Effector CD8-positive, alpha-beta T cell (primary cell): ENCODE measurements at regions not wholly inside any gene's neighbourhood (a gene's known extent, or its start where the extent isn't known, plus 50 kb on each side); places are given as distances from the start of the nearest gene placed in this dataset.
"Not testable (repeated sequence)": the region's sequence is repeated elsewhere in the genome, so short reads cannot be mapped to it uniquely, and the experiment has no call there.

Source experiments
- DNase-seq: peaks from one replicate; lab custom pipeline; 2025; lab: John Stamatoyannopoulos, UW

DNA sequence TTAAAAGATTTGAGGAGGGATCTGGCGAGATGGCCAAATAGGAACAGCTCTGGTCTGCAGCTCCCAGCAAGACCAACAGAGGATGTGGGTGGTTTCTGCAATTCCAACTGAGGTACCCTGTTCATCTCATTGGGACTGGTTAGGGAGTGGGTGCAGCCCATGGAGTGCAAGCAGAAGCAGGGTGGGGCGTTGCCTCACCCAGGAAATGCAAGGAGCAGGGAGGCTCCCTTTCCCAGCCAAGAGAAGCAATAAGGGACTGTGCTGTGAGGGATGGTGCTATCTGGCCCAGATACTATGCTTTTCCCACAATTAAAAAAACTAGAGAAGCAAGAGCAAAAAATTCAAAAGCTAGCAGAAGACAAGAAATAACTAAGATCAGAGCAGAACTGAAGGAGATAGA lies 318.4 kb downstream of the PPP1R3A start:
- DNase-seq, result not testable (repeated sequence)

DNA sequence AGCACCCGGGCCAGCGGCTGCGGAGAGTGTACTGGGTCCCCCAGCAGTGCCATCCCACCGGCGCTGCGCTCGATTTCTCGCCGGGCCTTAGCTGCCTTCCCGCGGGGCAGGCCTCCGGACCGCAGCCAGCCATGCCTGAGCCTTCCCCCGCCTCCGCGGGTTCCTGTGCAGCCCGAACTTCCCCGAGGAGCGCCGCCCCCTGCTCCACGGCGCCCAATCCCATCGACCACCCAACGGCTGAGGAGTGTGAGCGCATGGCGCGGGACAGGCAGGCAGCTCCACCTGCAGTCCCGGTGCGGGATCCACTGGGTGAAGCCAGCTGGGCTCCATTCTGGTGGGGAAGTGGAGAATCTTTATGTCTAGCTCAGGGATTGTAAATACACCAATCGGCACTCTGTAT lies 325.4 kb downstream of the PPP1R3A start:
- DNase-seq, result not testable (repeated sequence)

DNA sequence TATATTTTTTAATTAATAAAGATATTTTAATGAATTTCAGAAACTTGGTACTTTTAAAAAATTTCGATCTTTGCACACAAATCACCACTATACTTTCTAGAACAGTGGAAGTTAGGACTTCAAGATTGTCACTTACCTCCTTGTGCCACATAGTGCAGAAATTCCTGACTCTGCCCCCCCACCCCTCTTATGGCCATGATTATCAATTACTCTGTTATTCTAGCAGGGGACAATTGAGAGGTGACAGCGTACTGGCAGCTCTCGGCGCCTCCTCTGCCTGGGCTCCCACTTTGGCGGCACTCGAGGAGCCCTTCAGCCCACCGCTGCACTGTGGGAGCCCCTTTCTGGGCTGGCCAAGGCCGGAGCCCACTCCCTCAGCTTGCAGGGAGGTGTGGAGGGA lies 325.9 kb downstream of the PPP1R3A start:
- not testable (repeated sequence) for DNase-seq

DNA sequence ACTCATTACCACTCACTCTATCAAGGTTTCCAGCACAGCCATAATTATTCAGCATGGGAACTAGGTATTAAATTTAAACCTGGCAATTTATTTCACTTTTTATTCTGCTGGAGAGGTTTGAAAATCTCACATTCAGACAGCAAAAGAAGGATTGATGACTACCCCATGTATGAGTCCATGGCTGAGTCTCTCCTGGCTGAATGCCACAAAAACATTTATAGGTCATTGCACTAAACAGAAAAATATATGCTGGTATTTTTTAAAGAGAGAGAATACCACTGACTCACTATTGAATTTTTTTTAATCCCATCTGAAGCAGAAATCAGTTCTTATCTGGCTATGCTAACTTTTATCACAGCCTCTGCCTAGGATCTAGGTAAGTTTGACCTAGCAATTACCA lies 336.3 kb downstream of the PPP1R3A start:
- no peak for DNase-seq

DNA sequence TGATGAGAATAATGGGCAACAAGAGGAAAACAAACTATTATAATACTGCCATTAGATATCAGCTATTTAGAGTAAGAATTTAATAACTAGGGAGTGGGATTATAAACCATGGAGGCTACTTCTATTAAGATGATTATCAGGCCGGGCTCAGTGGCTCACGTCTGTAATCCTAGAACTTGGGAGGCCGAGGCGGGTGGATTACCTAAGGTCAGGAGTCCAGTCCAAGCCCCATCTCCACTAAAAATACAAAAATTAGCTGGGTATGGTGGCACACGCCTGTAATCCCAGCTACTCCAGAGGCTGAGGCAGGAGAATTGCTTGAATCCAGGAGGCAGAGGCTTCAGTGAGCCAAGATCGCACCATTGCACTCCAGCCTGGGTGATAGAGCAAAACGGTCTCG lies 355.6 kb downstream of the PPP1R3A start:
- not testable (repeated sequence) for DNase-seq

DNA sequence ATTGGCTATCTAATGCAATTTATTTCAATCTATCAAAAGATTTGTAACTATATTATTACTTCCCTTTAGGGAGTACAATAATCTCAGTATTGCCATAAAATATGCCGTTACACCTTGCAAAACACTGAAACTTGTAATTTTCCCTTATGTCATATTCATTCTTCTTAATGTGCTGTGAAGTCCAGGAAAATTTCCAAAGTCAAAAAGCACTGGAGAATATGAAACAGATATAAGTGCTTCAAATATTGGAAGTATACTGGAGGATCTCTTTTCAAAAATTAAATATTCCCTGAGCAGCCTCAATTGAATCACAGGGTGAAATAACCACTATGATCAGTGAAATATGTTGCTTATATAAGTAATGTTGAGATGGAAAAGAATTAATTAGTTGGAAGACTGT lies 356.0 kb downstream of the PPP1R3A start:
- DNase-seq, result no peak

DNA sequence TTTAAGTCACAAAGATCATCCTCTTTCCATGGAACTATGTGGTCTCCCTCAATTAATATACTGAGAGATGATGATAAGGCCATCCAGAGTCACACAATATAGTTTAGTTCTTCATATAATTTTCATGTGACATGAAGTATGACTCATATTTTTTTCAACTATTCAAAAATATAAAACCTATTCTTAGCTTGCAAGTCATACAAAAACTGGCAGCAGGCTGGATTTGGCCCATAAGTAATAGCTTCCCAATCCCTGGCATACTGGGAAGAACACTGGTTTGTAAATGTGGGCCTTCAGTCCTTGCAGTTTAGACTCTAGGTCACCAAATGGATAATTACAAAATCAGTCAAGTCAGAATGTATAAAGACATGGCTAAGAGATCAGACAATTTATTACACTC lies 356.6 kb downstream of the PPP1R3A start:
- DNase-seq, result no peak

DNA sequence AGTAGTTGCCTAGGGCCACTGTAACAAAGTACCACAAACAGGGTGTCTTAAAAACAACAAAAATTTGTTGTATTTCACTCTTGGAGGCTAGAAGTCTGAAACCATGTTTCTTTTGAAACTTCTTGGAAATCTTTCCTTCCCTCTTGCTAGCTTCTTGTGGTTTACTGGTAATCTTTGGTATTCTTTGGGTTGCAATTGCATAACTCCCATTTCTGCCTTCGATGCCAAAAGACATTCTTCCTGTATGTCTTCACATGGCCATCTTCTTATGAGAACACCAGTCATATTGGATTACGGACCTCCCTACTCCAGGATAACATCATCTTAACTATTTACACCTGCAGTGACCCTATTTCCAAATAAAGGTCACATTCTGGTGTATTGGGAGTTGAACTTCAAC lies 357.4 kb downstream of the PPP1R3A start:
- no peak for DNase-seq

DNA sequence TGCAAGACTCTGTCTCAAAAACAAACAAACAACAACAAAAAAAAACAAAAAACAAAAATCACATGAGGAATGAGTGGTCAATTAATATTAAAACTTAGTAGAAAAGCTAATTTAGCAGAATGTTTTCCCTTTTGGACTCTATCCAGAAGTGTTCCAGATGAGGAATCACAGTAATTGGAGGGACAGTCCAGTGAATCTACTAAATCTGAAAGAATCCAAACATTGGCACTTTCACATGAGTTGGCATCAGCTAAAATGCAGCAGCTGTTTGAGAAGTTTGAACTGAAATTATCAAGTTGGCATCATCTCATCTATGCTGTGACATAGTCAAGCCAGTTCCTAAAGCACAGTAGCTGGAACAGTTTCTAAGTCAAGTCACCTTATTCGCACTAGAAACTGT lies 367.8 kb downstream of the PPP1R3A start:
- DNase-seq, result no peak

DNA sequence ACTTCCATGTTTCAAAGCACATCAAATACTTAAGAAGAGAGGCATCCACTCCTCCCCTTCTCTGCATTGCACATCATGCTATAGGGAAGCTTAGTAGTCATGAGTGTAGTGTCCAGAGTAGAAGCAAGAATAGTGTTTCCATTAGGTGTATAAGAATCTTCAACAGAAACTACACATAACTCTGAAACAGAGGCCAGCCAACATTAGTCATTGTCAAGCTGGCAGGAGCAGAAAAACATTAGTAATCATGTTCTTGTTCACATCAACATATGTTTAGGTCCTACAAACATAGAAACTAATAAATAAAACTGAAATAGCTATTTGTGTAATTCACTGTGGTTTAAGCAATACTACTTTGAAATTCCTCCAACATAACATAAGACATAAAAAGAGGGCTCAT lies 370.2 kb downstream of the PPP1R3A start:
- no peak for DNase-seq

DNA sequence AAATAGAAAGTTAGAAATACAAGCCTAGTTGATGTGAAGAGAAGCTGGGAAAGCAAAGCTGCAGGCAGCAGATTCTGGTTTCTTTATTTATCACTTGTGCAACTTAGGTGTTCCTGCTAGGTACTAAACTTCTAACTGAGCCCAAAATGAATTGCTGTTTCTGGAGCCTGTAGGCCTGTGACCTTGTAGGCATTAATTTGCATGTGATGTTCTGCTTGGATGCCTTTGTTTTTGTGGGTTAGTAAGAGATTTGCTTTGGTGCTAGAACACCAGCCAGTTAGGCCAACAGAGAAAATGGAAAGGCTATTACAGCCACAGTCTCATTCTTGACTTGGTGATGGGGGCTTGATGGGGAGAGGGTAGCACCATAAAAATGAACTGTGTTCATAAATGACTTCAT lies 370.7 kb downstream of the PPP1R3A start:
- no peak for DNase-seq

DNA sequence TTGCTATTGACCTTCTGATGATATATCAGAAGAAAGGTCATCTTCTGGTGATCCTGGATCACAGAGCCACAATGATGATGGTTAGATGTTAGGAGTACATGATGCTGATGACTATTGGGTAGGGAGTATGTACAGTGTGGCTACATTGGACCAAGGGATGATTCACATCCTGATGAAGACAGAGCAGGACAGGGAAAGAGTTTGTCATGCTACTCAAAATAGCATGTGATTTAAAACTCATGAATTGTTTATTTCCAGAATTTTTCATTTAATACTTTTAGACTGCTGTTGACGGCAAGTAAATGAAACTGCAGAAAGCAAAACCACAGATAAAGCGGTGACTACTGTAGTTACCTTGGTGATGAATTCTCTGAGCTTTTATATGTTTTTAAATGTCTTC lies 397.3 kb downstream of the PPP1R3A start:
- no peak for DNase-seq

DNA sequence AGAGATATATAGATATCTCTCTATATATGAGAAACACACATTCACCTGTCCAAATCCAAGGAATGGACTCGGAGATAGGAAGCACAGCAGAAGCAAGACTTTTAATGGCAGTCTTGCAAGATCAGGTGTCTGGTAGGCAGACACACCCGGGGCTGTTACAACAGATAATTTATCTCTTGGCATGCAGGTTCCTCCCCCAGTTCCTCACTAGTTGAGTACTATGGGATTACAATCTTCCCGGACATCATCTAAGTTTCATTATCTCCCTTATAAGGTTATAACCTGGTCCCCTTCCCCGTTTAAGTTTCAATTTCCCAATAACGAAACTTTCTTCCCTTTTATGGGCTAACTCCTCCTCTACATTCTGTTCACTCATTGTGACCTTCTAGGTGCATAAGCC lies 399.3 kb downstream of the PPP1R3A start:
- DNase-seq, result no peak

DNA sequence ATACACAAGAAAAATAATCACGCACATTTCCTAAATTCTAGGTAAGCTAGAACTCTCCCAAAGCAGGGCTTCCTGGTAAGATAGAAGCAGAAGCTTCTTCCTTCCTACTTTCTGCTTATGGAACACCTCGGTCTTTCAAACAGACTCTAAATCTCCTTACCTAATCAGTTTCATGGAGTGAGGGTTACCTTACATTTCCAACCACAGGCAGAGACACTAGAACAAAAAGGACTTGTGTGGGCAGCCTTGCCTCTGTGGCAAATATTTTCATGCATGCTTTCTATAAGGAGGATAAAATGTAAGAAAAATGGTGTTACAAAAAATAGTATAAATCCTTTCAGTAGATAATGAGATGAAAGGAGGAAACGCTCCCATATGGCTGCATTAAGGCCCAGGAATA lies 386.3 kb upstream of the SMIM30 start:
- DNase-seq, result no peak

DNA sequence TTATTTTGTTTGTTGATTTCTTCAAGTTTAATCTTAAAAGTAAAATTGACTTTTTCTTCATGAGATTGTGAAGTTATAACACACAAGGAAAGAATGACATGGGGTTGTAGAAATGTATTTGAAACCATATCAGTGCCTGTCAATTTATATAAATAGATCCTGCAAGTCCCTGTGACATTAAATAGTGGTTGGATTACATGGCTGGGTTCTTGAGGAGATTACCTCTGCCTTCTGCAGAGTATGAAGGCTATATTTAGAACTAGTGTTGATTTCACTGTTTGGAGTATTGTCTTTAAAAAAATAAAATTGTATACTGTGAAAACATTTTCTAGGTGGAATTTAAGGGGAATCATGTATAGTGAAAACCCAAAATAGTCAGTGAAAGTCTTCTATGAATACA lies 385.8 kb upstream of the SMIM30 start:
- DNase-seq, result no peak

DNA sequence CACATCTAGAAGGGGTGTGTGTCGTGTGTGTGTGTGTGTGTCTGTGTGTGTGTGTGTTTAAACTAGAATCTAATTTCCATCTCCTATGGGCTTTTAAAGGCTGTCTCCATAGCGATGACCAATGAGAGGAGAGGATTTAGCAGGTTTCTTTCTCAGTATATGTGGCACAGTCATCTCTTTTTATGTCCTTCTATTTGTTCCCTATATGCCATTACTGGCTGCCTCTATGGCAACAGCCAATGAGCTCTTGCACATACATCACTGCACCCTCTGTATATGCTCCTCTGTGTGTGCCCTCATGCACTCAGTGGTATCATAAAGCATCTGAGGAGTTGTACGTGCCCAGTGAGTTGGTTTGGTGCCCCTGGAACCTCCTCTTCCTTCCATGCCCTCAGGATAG lies 378.2 kb upstream of the SMIM30 start:
- not testable (repeated sequence) for DNase-seq

DNA sequence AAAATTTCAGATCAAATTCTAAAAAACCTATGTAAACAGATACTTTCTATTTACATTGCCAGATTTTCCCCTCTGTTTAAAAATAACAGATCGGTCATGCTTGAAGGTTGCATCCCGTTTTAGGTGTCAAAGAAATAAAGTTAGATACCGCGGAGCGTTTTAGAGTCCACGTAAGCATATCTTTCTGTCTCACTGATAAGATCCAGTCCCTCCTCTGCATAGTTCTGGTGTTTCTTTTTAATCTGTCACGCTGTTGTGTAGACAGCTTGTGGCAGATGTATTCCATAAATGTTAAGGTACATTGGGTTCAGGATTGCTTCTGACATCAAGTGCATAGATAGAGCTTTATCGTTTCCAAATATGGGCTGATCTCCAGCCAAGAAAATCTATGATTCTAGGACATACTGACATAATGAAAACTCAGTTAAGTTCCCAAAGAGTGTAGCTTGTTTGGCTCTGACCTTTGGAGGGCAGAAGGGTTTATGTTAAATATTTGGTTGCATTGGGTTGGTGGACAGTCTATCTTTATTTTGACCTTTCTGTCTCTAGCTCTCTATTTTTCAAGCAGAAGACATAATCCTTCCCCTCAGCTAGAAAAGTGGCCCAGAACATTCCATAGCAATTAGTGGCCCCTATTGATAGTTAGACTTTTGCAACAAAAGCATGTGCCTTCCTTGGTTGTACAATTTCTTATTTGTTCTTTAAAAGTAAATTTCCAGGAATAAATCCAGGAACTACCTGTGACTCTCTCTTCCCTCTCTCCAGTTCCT lies 376.6 kb upstream of the SMIM30 start:
- not testable (repeated sequence) for DNase-seq

DNA sequence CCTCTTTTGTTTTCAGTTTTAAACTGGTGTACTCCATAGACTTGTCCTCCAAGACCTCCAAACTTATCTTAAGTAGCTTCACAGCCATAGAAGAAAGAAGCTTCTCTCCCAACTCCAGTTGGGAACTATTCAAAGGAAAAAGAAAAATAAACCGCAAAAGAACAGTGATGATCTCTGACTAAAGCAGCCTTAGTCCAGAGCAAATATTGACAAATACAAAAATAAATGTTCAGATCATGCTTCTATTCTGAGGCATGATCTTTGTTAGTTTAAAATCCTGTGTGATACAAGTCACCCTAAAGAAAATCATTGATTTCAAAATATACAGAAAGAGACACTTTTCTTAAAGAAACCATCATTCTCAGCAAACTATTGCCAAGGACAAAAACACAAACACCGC lies 373.0 kb upstream of the SMIM30 start:
- DNase-seq, result no peak

DNA sequence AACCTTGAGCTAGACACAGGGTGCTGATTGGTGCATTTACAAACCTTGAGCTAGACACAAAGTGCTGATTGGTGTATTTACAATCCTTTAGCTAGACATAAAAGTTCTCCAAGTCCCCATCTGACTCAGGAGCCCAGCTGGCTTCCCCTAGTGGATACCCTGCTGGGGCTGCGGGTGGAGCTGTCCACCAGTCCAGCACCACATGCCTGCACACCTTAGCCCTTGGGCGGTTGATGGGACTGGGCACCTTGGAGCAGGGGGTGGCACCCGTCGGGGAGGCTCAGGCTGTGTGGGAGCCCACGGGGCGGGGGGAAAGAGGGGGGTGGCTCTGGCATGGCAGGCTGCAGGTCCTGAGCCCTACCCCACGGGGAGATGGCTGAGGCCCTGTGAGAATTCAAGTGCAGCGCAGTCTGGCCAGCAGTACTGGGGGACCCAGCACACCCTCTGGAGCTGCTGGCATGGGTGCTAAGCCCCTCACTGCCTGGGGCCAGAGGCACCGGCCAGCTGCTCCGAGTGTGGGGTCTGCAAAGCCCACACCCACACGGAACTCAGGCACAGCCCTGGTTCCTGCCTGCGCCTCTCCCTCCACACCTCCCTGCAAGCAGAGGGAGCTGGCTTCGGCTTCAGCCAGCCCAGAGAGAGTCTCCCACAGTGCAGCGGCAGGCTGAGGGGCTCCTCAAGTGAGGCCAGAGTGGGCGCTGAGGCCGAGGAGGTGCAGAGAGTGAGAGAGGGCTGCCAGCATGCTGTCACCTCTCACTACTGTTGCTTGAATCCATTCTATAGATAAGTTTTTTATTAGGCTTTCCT lies 369.8 kb upstream of the SMIM30 start:
- DNase-seq, result no peak

DNA sequence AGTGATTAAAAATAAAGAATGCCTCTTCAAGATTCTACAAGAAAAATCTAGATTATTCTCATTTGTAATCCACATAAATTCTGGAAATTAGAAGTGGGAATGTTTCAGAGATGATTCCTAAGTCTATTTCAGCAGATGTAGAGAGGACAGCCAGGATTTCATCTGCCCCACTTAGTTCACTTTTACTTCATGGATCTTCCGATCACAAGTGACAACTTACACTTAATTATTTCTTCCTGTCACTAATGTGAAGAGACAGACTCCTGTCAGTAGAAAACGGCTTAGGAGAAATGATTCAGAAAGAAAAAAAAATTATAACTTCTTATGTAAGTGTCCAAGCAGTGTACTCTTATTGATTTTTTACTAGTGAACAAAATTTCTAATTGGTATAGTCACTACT lies 368.2 kb upstream of the SMIM30 start:
- no peak for DNase-seq

DNA sequence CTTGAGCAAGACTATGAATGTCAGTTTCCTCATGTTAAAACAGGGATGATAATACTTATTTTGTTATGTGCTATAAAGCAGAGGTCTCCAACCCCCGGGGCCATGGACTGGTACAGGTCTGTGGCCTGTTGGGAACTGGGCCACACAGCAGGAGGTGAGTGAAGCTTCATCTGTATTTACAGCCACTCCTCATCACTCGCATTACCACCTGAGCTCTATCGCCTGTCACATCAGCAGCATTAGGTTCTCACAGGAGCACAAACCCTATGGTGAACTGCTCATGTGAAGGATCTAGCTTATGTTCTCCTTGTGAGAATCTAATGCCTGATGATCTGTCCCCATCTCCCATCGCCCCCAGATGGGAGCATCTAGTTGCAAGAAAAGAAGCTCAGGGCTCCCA lies 365.3 kb upstream of the SMIM30 start:
- DNase-seq, result no peak

DNA sequence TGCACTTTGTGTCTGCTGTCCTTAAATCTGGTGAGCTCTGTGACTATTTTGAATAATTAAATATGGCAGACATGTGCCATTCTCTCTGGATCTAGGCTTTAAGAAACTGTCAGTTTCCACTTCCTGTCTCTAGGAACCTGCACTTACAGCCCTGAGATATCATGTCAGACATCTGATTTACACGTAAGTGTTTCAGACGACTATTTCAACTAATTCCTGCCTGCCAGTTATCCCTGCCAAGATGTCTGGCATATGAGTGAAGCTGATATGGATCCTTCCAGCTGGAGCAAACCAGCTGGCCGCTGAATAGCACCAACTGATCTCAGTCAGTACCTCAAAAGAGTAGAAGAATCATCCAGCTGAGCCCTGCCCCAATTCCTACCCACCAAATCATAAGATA lies 362.2 kb upstream of the SMIM30 start:
- DNase-seq, result no peak

DNA sequence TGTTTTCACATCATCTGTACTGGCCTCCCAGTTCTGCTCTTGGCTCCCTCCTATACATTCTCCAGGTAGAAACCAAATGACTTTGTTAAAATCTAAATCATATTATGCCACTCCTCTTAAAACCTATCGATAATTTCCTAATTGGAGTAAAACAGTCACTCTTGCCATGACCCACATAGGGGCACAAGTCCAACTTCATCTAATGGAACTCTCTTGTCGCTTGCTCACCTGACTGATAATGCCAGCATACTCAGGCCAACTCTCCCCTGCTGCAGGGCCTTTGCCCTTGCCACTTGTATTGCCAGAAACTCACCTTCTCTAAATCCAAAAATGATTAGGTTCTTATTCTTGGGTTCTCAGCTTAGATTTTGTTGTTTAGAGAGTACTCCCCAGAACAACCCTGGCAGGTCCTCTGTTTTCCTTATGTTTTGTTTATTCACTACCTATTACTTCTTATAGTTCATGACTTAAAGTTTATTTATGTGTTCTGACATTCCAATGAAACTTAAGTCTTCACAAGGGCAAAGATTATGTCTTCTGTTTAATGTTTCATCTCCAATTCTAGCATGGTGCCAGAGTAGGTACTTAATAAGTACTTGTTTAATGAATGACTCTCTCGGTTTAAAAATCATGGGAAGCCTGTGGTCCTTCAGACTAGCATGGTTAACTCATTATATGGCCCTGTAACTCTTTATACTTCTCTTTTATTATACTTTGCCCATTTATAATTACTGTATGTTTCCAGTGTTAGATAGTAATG lies 345.9 kb upstream of the SMIM30 start:
- no peak for DNase-seq
